ENCODE measurements at regions not wholly inside any gene's neighbourhood (a gene's known extent, or its start where the extent isn't known, plus 50 kb on each side); places are given as distances from the start of the nearest gene placed in this dataset.

GRCh38 chr13:42377640-42378382, 105.9 kb downstream of the AKAP11 start:
- H3K9ac ChIP-seq (ENCODE audit: low read length) = no peak overlapping the region

GRCh38 chr13:42378383-42378780, 106.4 kb downstream of the AKAP11 start:
- Histone ChIP-seq H2AFZ (ENCODE audit: low read depth, low read length) (no peak overlapping the region), H3K9ac (ENCODE audit: low read length) (no peak overlapping the region), H3F3A (ENCODE audit: insufficient read depth, low read length, poor library complexity, severe bottlenecking) (no peaks in the 10 kb centered on the region), H3K36me3 (ENCODE audit: insufficient read depth, low read length) (no peaks in the 10 kb centered on the region), H3K9me3 (ENCODE audit: low read length) (no peaks in the 10 kb centered on the region), H4K20me1 (ENCODE audit: insufficient read depth) (no peaks in the 10 kb centered on the region), H3K4me2 (ENCODE audit: low read length) (no peak overlapping the region), H3K9me2 (ENCODE audit: insufficient read depth, low read length) (no peaks in the 10 kb centered on the region), H3K4me3 (ENCODE audit: low read length) (no peak overlapping the region), H3K27me3 (ENCODE audit: insufficient read depth, low read depth, low read length) (no peaks in the 10 kb centered on the region), H3K79me2 (replicated peaks; ENCODE audit: insufficient read depth, low read length) (no peaks in the 10 kb centered on the region), H3K27ac (ENCODE audit: low read length) (no peak overlapping the region)
- TF ChIP-seq EZH2 (IDR thresholded peaks at IDR 0.05; ENCODE audit: borderline replicate concordance, insufficient read depth, low read length, poor library complexity, severe bottlenecking) (no peak), RAD21 (conservative IDR thresholded peaks at IDR 0.05) (no peak), REST (IDR thresholded peaks at IDR 0.05; ENCODE audit: borderline replicate concordance) (no peak), TAF1 (IDR thresholded peaks at IDR 0.05; ENCODE audit: low read depth) (no peak), EP300 (conservative IDR thresholded peaks at IDR 0.05; ENCODE audit: poor library complexity, severe bottlenecking) (no peak), POLR2AphosphoS5 (IDR thresholded peaks at IDR 0.05) (no peak), SMC3 (conservative IDR thresholded peaks at IDR 0.05; ENCODE audit: poor library complexity) (no peak), MXI1 (conservative IDR thresholded peaks at IDR 0.05; ENCODE audit: poor library complexity, severe bottlenecking) (no peak)

More at GRCh38 chr13:42377640-42378382, 105.9 kb downstream of the AKAP11 start:
- H3K27me3 ChIP-seq (ENCODE audit: insufficient read depth, low read depth, low read length) = no peaks in the 10 kb centered on the region
- no peaks in the 10 kb centered on the region for H3F3A ChIP-seq (ENCODE audit: insufficient read depth, low read length, poor library complexity, severe bottlenecking)
- no peak overlapping the region for H2AFZ ChIP-seq (ENCODE audit: low read depth, low read length)
- no peak overlapping the region for H3K27ac ChIP-seq (ENCODE audit: low read length)
- H3K79me2 ChIP-seq (replicated peaks; ENCODE audit: insufficient read depth, low read length) = no peaks in the 10 kb centered on the region
- no peak for TF ChIP-seq RAD21 (conservative IDR thresholded peaks at IDR 0.05)
- no peak for TF ChIP-seq EP300 (conservative IDR thresholded peaks at IDR 0.05; ENCODE audit: poor library complexity, severe bottlenecking)
- TF ChIP-seq CTCF (IDR thresholded peaks at IDR 0.05; ENCODE audit: poor library complexity, severe bottlenecking) = no peak
- no peak for TF ChIP-seq TAF1 (IDR thresholded peaks at IDR 0.05; ENCODE audit: low read depth)
- TF ChIP-seq SMC3 (conservative IDR thresholded peaks at IDR 0.05; ENCODE audit: poor library complexity) = no peak
- no peak for TF ChIP-seq REST (IDR thresholded peaks at IDR 0.05; ENCODE audit: borderline replicate concordance)
- no peak for TF ChIP-seq EZH2 (IDR thresholded peaks at IDR 0.05; ENCODE audit: borderline replicate concordance, insufficient read depth, low read length, poor library complexity, severe bottlenecking)
- TF ChIP-seq POLR2AphosphoS5 (IDR thresholded peaks at IDR 0.05) = no peak
- no peak for TF ChIP-seq MXI1 (conservative IDR thresholded peaks at IDR 0.05; ENCODE audit: poor library complexity, severe bottlenecking)
- no peaks in the 10 kb centered on the region for H3K36me3 ChIP-seq (ENCODE audit: insufficient read depth, low read length)
- H3K4me2 ChIP-seq (ENCODE audit: low read length) = no peak overlapping the region
- H4K20me1 ChIP-seq (ENCODE audit: insufficient read depth) = no peaks in the 10 kb centered on the region
- H3K9me2 ChIP-seq (ENCODE audit: insufficient read depth, low read length) = no peaks in the 10 kb centered on the region
- H3K9me3 ChIP-seq (ENCODE audit: low read length) = no peaks in the 10 kb centered on the region
- H3K4me3 ChIP-seq (ENCODE audit: low read length) = no peak overlapping the region

All from neural cell (in vitro differentiated cells).